KMS-11 (cell line): ENCODE measurements at regions not wholly inside any gene's neighbourhood (a gene's known extent, or its start where the extent isn't known, plus 50 kb on each side); places are given as distances from the start of the nearest gene placed in this dataset.

Source experiments
- H2AFZ ChIP-seq: fragments of 200-600 bp; sonication (generic); 2 replicates; pipeline ENCODE4 v1.6.1; 2016; ENCODE audit warnings: antibody characterized with exemption, mixed run types, low read depth
- H3K27ac ChIP-seq: fragments of 200-600 bp; sonication (generic); 2 replicates; pipeline ENCODE4 v1.6.1; 2016; ENCODE audit warnings: mild to moderate bottlenecking, mixed run types
- H3K27me3 ChIP-seq: fragments of 200-600 bp; sonication (generic); 2 replicates; pipeline ENCODE4 v1.6.1; 2017; ENCODE audit warnings: mild to moderate bottlenecking, low read depth, mixed run types, moderate library complexity; ENCODE audit not compliant: insufficient read depth
- H3K36me3 ChIP-seq: fragments of 200-600 bp; sonication (generic); 2 replicates; pipeline ENCODE4 v1.6.1; 2017; ENCODE audit warnings: mild to moderate bottlenecking, mixed run types; ENCODE audit not compliant: insufficient read depth
- H3K4me1 ChIP-seq: fragments of 200-600 bp; sonication (generic); 2 replicates; pipeline ENCODE4 v1.6.1; 2016; ENCODE audit warnings: mild to moderate bottlenecking, low read depth, mixed run types; ENCODE audit not compliant: poor library complexity, severe bottlenecking
- H3K4me2 ChIP-seq: fragments of 200-600 bp; sonication (generic); 2 replicates; pipeline ENCODE4 v1.7.0; 2016; ENCODE audit warnings: mild to moderate bottlenecking, mixed run types
- H3K4me3 ChIP-seq: fragments of 200-600 bp; sonication (generic); IDR thresholded peaks from 2 replicates; pipeline ENCODE4 v1.6.1; 2017; ENCODE audit warnings: low read depth, low read length, mixed read lengths; ENCODE audit not compliant: insufficient read depth
- H3K79me2 ChIP-seq: fragments of 200-600 bp; sonication (generic); 2 replicates; pipeline ENCODE4 v1.6.1; 2016; ENCODE audit warnings: low read depth, mixed run types; ENCODE audit not compliant: insufficient read depth
- H3K9ac ChIP-seq: fragments of 200-600 bp; sonication (generic); 2 replicates; pipeline ENCODE4 v1.6.1; 2016; ENCODE audit warnings: mild to moderate bottlenecking, mixed run types
- H4K20me1 ChIP-seq: fragments of 200-600 bp; sonication (generic); 2 replicates; pipeline ENCODE4 v1.6.1; 2016; ENCODE audit warnings: mild to moderate bottlenecking, mixed run types; ENCODE audit not compliant: insufficient read depth
- TF ChIP-seq, protein P1 (sequence below): fragments of 200-600 bp; sonication (generic); conservative IDR thresholded peaks from 2 replicates; pipeline ENCODE4 v1.6.1; 2017; ENCODE audit warnings: low read depth, mild to moderate bottlenecking, antibody characterized with exemption, low read length, moderate library complexity, mixed read lengths

DNA sequence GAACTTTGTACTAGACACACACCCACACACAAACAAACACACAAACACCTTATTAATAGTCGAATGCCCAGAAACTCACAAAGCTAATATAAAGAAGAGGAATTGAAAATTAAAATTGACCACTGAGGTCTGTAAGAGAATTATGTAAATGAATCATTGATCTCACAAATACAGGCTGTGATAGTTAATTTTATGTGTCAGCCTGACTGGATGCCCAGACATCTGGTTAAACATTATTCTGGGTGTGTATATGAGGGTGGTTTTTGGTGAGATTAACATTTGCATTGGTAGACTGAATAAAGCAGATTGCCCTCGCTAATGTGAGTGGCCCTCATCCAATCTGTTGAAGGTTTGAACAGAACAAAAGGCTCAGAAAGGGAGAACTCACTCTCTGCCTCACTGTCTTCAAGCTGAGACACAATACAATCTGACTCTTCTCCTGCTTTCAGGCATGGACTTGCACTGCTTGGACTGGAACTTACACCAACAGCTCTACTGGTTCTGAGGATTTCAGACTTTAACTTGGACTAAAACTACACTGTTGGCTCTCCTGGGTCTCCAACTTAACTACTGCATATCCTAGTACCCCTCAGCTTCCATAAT lies 199.4 kb upstream of the TTC14 start:
- Histone ChIP-seq H3K36me3 (no peaks in the 10 kb centered on the region), H3K27me3 (no peaks in the 10 kb centered on the region), H2AFZ (no peak overlapping the region), H3K4me3 (no peak overlapping the region), H3K79me2 (no peaks in the 10 kb centered on the region), H3K4me1 (no peaks in the 10 kb centered on the region), H4K20me1 (no peaks in the 10 kb centered on the region), H3K9ac (no peak overlapping the region), H3K27ac (no peak overlapping the region), H3K4me2 (no peak overlapping the region)
- TF ChIP-seq, protein P1, sequence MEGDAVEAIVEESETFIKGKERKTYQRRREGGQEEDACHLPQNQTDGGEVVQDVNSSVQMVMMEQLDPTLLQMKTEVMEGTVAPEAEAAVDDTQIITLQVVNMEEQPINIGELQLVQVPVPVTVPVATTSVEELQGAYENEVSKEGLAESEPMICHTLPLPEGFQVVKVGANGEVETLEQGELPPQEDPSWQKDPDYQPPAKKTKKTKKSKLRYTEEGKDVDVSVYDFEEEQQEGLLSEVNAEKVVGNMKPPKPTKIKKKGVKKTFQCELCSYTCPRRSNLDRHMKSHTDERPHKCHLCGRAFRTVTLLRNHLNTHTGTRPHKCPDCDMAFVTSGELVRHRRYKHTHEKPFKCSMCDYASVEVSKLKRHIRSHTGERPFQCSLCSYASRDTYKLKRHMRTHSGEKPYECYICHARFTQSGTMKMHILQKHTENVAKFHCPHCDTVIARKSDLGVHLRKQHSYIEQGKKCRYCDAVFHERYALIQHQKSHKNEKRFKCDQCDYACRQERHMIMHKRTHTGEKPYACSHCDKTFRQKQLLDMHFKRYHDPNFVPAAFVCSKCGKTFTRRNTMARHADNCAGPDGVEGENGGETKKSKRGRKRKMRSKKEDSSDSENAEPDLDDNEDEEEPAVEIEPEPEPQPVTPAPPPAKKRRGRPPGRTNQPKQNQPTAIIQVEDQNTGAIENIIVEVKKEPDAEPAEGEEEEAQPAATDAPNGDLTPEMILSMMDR: no peak

DNA sequence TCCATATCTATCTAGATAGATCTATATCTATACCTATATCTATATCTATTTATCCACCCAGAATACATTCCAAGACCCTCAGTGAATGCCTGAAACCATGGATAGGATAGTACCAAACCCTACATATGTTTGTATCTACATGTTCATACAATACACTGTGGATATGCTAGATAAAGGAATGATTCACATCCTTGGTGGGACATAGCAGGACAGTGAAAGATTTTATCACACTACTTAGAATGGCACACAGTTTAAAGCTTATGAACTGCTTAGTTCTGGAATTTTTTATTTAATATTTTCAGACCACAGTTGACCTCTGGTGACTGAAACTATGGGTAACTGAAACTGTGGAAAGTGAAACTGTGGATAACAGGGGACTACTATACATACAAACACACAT lies 198.8 kb upstream of the TTC14 start:
- no peak overlapping the region for H3K4me2 ChIP-seq
- no peak overlapping the region for H3K9ac ChIP-seq
- H3K4me1 ChIP-seq: no peaks in the 10 kb centered on the region
- no peaks in the 10 kb centered on the region for H3K27me3 ChIP-seq
- no peak overlapping the region for H3K4me3 ChIP-seq
- no peaks in the 10 kb centered on the region for H3K79me2 ChIP-seq
- no peaks in the 10 kb centered on the region for H3K36me3 ChIP-seq
- TF ChIP-seq, protein P1: no peak
- no peaks in the 10 kb centered on the region for H4K20me1 ChIP-seq
- H3K27ac ChIP-seq: no peak overlapping the region
- H2AFZ ChIP-seq: no peak overlapping the region

DNA sequence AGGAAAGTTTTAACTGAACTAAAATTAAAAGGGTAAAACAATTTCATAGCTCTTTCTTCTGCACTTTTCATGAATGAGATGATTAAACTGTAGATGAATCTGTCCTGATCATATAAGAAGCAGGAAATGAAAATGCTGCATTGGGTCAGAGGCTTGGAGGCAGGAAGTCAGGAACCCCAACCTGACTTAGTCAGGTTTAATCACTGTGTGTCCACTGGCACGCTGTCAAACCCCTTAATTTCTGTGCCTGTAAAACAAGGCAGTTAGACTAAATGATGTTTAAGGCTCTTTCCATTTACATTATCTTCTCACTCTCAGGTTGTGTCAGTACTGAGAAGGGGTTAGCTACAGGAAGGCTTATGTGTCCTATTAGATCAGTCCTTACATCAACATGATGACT lies 193.3 kb upstream of the TTC14 start:
- H2AFZ ChIP-seq: no peak overlapping the region
- no peaks in the 10 kb centered on the region for H3K4me1 ChIP-seq
- no peaks in the 10 kb centered on the region for H3K36me3 ChIP-seq
- no peak overlapping the region for H3K4me2 ChIP-seq
- no peaks in the 10 kb centered on the region for H3K27me3 ChIP-seq
- H4K20me1 ChIP-seq: no peaks in the 10 kb centered on the region
- H3K79me2 ChIP-seq: no peaks in the 10 kb centered on the region
- H3K4me3 ChIP-seq: no peak overlapping the region
- TF ChIP-seq, protein P1: no peak
- H3K9ac ChIP-seq: no peak overlapping the region
- no peak overlapping the region for H3K27ac ChIP-seq

DNA sequence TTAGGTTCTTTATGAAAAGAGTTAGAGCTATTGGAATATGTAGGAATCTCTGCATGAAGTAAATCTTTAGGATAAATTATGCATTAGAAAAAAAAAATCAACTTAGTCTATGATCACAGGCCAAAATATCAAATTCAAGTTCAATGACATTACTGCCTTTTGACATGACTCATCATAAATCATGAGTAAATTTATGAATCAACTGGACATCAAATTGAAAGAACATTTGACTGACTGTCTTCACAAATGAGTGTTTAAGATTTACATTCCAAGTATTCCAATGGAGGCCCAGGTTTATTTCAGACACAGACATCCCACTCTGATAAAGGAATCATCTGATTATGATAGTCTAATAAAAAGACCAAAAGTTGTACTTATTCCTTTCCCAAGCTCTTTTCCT lies 192.8 kb upstream of the TTC14 start:
- no peak overlapping the region for H2AFZ ChIP-seq
- no peak overlapping the region for H3K4me2 ChIP-seq

More for the DNA sequence above, 192.8 kb upstream of the TTC14 start:
- no peak overlapping the region for H3K4me3 ChIP-seq
- H3K9ac ChIP-seq: no peak overlapping the region
- no peaks in the 10 kb centered on the region for H3K36me3 ChIP-seq
- no peaks in the 10 kb centered on the region for H3K4me1 ChIP-seq
- H3K27ac ChIP-seq: no peak overlapping the region
- H3K79me2 ChIP-seq: no peaks in the 10 kb centered on the region
- H3K27me3 ChIP-seq: no peaks in the 10 kb centered on the region
- TF ChIP-seq, protein P1: no peak
- H4K20me1 ChIP-seq: no peaks in the 10 kb centered on the region
